Neural progenitor cell (in vitro differentiated cells): ENCODE measurements at regions not wholly inside any gene's neighbourhood (a gene's known extent, or its start where the extent isn't known, plus 50 kb on each side); places are given as distances from the start of the nearest gene placed in this dataset.

Experiments used
- CTCF ChIP-seq: fragments of 200-600 bp; sonication (generic); IDR thresholded peaks from 2 replicates; pipeline ENCODE4 v1.5.1; 2017; ENCODE audit warnings: antibody characterized with exemption, mild to moderate bottlenecking
- EZH2 ChIP-seq: fragments of 200-600 bp; sonication (generic); IDR thresholded peaks from 2 replicates; pipeline ENCODE4 v1.6.1; 2017; ENCODE audit warnings: antibody characterized with exemption, mild to moderate bottlenecking, moderate library complexity
- EZH2phosphoT487 ChIP-seq: fragments of 200-600 bp; sonication (generic); IDR thresholded peaks from 2 replicates; pipeline ENCODE4 v1.6.1; 2017; ENCODE audit warnings: antibody characterized with exemption

GRCh38 chr3:146672941-146673340 lies 67.8 kb upstream of the PLSCR5 start:
- TF ChIP-seq CTCF (no peak), EZH2 (no peak), EZH2phosphoT487 (no peak)
